IMR-90 (cell line): ENCODE measurements at regions not wholly inside any gene's neighbourhood (a gene's known extent, or its start where the extent isn't known, plus 50 kb on each side); places are given as distances from the start of the nearest gene placed in this dataset.
A peak's percentile ranks its signal among the peaks of the same experiment; 100 is the strongest.

Source experiments
- ATAC-seq: fragments of 200-7000 bp; cut with Tn5 transposase; 2 replicates; pipeline ENCODE4 v1.9.1; 2020; ENCODE audit warnings: low read depth, mild to moderate bottlenecking, moderate library complexity
- BruUV-seq: library from RNA; stranded (reverse); fragments of 400-500 nt; replicated peaks from 2 replicates; lab custom pipeline; 2021; lab: Mats Ljungman, UMichigan
- CTCF ChIA-PET: fragments of 300-600 bp; formaldehyde crosslinking; extraction: SDS; loops from one replicate; lab custom pipeline; 2021; ENCODE audit warnings: antibody characterized with exemption; lab: Yijun Ruan, JAX
- POLR2A ChIA-PET: fragments of 300-600 bp; sonication (Branson Sonifier 250); formaldehyde crosslinking; loops from one replicate; lab custom pipeline; 2022; ENCODE audit warnings: antibody characterized with exemption; ENCODE audit not compliant: unreplicated experiment; lab: Charles Lee
- DNase-seq: peaks from one replicate; pipeline ENCODE4 v3.0.0; 2013
- H2AFZ ChIP-seq: replicated peaks from 2 replicates; pipeline ENCODE3; 2013; ENCODE audit warnings: low read length, mild to moderate bottlenecking; ENCODE audit not compliant: poor library complexity
- H2AK5ac ChIP-seq: 2 replicates; pipeline ENCODE4 v1.6.1; 2013; ENCODE audit warnings: low read depth, low read length, inconsistent platforms
- H2AK9ac ChIP-seq: replicated peaks from 2 replicates; pipeline ENCODE3; 2013; ENCODE audit warnings: mild to moderate bottlenecking, low read depth, low read length, moderate library complexity; ENCODE audit not compliant: poor library complexity
- H2BK120ac ChIP-seq: 2 replicates; pipeline ENCODE4 v1.6.1; 2013; ENCODE audit warnings: low read depth, low read length, inconsistent platforms
- H2BK15ac ChIP-seq: 3 replicates; pipeline ENCODE4 v1.6.1; 2013; ENCODE audit warnings: low read depth, low read length, inconsistent platforms
- H2BK20ac ChIP-seq: 2 replicates; pipeline ENCODE4 v1.6.1; 2013; ENCODE audit warnings: low read depth, mild to moderate bottlenecking, inconsistent platforms, low read length, moderate library complexity
- H2BK5ac ChIP-seq: 2 replicates; pipeline ENCODE4 v1.6.1; 2013; ENCODE audit warnings: mild to moderate bottlenecking, low read depth, low read length, inconsistent platforms; ENCODE audit not compliant: poor library complexity, severe bottlenecking
- H3K14ac ChIP-seq: replicated peaks from 2 replicates; pipeline ENCODE4 v1.6.1; 2013; ENCODE audit warnings: low read depth, low read length, inconsistent platforms
- H3K18ac ChIP-seq: 2 replicates; pipeline ENCODE4 v1.6.1; 2013; ENCODE audit warnings: low read depth, low read length, control low read depth
- H3K23ac ChIP-seq: 2 replicates; pipeline ENCODE4 v1.6.1; 2013; ENCODE audit warnings: low read depth, low read length, inconsistent platforms
- H3K27ac ChIP-seq: 2 replicates; pipeline ENCODE4 v1.5.1; 2013; ENCODE audit warnings: mild to moderate bottlenecking, control low read depth, low read length; ENCODE audit not compliant: insufficient read depth
- H3K27me3 ChIP-seq: 2 replicates; pipeline ENCODE4 v1.6.1; 2013; ENCODE audit warnings: low read length; ENCODE audit not compliant: control insufficient read depth, insufficient read depth
- H3K36me3 ChIP-seq: 2 replicates; pipeline ENCODE4 v1.6.1; 2013; ENCODE audit warnings: low read length, mixed read lengths; ENCODE audit not compliant: control insufficient read depth, insufficient read depth
- H3K4ac ChIP-seq: 2 replicates; pipeline ENCODE4 v1.6.1; 2013; ENCODE audit warnings: low read depth, low read length, inconsistent platforms
- H3K4me1 ChIP-seq: 2 replicates; pipeline ENCODE4 v1.6.1; 2013; ENCODE audit warnings: low read length, mixed read lengths; ENCODE audit not compliant: control insufficient read depth, insufficient read depth
- H3K4me2 ChIP-seq: 2 replicates; pipeline ENCODE4 v1.6.1; 2013; ENCODE audit warnings: low read depth, mild to moderate bottlenecking, control low read depth, low read length, moderate library complexity
- H3K4me3 ChIP-seq: 2 replicates; pipeline ENCODE4 v1.5.1; 2013; ENCODE audit warnings: low read depth, mild to moderate bottlenecking, control low read depth, low read length, moderate library complexity; ENCODE audit not compliant: insufficient read depth
- H3K56ac ChIP-seq: 2 replicates; pipeline ENCODE4 v1.6.1; 2013; ENCODE audit warnings: low read length, inconsistent platforms; ENCODE audit not compliant: insufficient read depth; ENCODE audit errors: extremely low read depth
- H3K79me1 ChIP-seq, 2 experiments: 2 replicates each; pipeline ENCODE4 v1.6.1; 2013; ENCODE audit warnings: low read length in 2 of 2, inconsistent platforms in 1 of 2, low read depth in 1 of 2
- H3K9ac ChIP-seq: 2 replicates; pipeline ENCODE4 v1.6.1; 2013; ENCODE audit warnings: low read depth, low read length, control low read depth
- H3K9me1 ChIP-seq: 2 replicates; pipeline ENCODE4 v1.6.1; 2013; ENCODE audit warnings: low read length, inconsistent platforms; ENCODE audit not compliant: insufficient read depth
- H3K9me3 ChIP-seq: 2 replicates; pipeline ENCODE4 v1.6.1; 2013; ENCODE audit warnings: low read length; ENCODE audit not compliant: control insufficient read depth, insufficient read depth
- H4K20me1 ChIP-seq: 2 replicates; pipeline ENCODE4 v1.6.1; 2013; ENCODE audit warnings: low read length, inconsistent platforms; ENCODE audit not compliant: insufficient read depth
- H4K5ac ChIP-seq: 2 replicates; pipeline ENCODE4 v1.6.1; 2013; ENCODE audit warnings: mild to moderate bottlenecking, low read depth, low read length, control low read depth
- H4K8ac ChIP-seq, 2 experiments: 2 replicates each; pipeline ENCODE4 v1.6.1; 2013; ENCODE audit warnings: low read depth in 2 of 2, low read length in 2 of 2, control low read depth in 1 of 2, inconsistent platforms in 1 of 2
- H4K91ac ChIP-seq: 2 replicates; pipeline ENCODE4 v1.6.1; 2013; ENCODE audit warnings: low read depth, low read length, inconsistent platforms; ENCODE audit not compliant: insufficient read depth
- BHLHE40 ChIP-seq: fragments of 150-350 bp; IDR thresholded peaks from 2 replicates; pipeline ENCODE4 v1.6.1; 2016; ENCODE audit warnings: mild to moderate bottlenecking, low read depth, low read length
- CEBPB ChIP-seq: IDR thresholded peaks from 2 replicates; pipeline ENCODE4 v1.6.1; 2012; ENCODE audit warnings: low read depth, low read length, improper control_type of control experiment
- CHD1 ChIP-seq: IDR thresholded peaks from 2 replicates; pipeline ENCODE4 v1.6.1; 2012; ENCODE audit warnings: low read depth, low read length, improper control_type of control experiment
- CTCF ChIP-seq: conservative IDR thresholded peaks from 2 replicates; pipeline ENCODE4 v1.5.1; 2012; ENCODE audit warnings: mild to moderate bottlenecking, low read depth, low read length, improper control_type of control experiment
- ELK1 ChIP-seq: fragments of 150-350 bp; IDR thresholded peaks from 2 replicates; pipeline ENCODE4 v1.6.1; 2016; ENCODE audit warnings: low read depth, mild to moderate bottlenecking, low read length, moderate library complexity, borderline replicate concordance
- FOS ChIP-seq: fragments of 150-350 bp; IDR thresholded peaks from 2 replicates; pipeline ENCODE4 v1.6.1; 2016; ENCODE audit warnings: low read depth, low read length
- MAFK ChIP-seq: IDR thresholded peaks from 2 replicates; pipeline ENCODE4 v1.6.1; 2012; ENCODE audit warnings: low read depth, low read length, improper control_type of control experiment
- MAZ ChIP-seq: IDR thresholded peaks from 2 replicates; pipeline ENCODE4 v1.6.1; 2012; ENCODE audit warnings: low read depth, mild to moderate bottlenecking, low read length, improper control_type of control experiment, moderate library complexity, borderline replicate concordance
- MXI1 ChIP-seq: IDR thresholded peaks from 2 replicates; pipeline ENCODE4 v1.6.1; 2012; ENCODE audit warnings: low read depth, mild to moderate bottlenecking, low read length, moderate library complexity, borderline replicate concordance
- NFE2L2 ChIP-seq: fragments of 150-350 bp; IDR thresholded peaks from 2 replicates; pipeline ENCODE4 v1.6.1; 2016; ENCODE audit warnings: low read depth, mild to moderate bottlenecking, low read length
- POLR2A ChIP-seq: IDR thresholded peaks from 2 replicates; pipeline ENCODE4 v1.6.1; 2012; ENCODE audit warnings: mild to moderate bottlenecking, low read depth, low read length
- RAD21 ChIP-seq: IDR thresholded peaks from 2 replicates; pipeline ENCODE4 v1.6.1; 2012; ENCODE audit warnings: low read length, improper control_type of control experiment
- RCOR1 ChIP-seq: IDR thresholded peaks from 2 replicates; pipeline ENCODE4 v1.6.1; 2012; ENCODE audit warnings: mild to moderate bottlenecking, low read length, improper control_type of control experiment; ENCODE audit not compliant: insufficient replicate concordance
- RFX5 ChIP-seq: IDR thresholded peaks from 2 replicates; pipeline ENCODE4 v1.8.0; 2012; ENCODE audit warnings: low read depth, mild to moderate bottlenecking, low read length, moderate library complexity
- SMC3 ChIP-seq: fragments of 150-350 bp; IDR thresholded peaks from 2 replicates; pipeline ENCODE4 v1.6.1; 2016; ENCODE audit warnings: low read depth, mild to moderate bottlenecking, antibody characterized with exemption, low read length, moderate library complexity
- USF2 ChIP-seq: fragments of 150-350 bp; IDR thresholded peaks from 2 replicates; pipeline ENCODE4 v1.6.1; 2017; ENCODE audit warnings: mild to moderate bottlenecking, antibody characterized with exemption, low read length, low read depth
- WGBS, 2 experiments: methylation state at CpG; one replicate each; pipeline versions ENCODE4 v1.1.5 to v1.1.7; 2013; ENCODE audit warnings: missing lambda C conversion rate in 2 of 2; ENCODE audit not compliant: insufficient read length in 1 of 2; ENCODE audit errors: extremely low coverage in 2 of 2; 5-methylcytosine and 5-hydroxymethylcytosine counted together
- dilution Hi-C: fragments of 300-500 bp; cut with HindIII; formaldehyde crosslinking; loops from one replicate; pipeline ENCODE4 v1.14.3; 2018; ENCODE audit warnings: low sequenced_read_pairs; ENCODE audit not compliant: unreplicated experiment
- in situ Hi-C: fragments of 300-500 bp; cut with MboI; formaldehyde crosslinking; loops from 3 replicates; pipeline ENCODE4 v1.14.3; 2019; ENCODE audit warnings: low sequenced_read_pairs, inconsistent platforms, mixed read lengths
- intact Hi-C: fragments of 100-400 bp; cut with micrococcal nuclease; formaldehyde crosslinking; loops from 2 replicates; pipeline ENCODE4 v1.10.0; 2022

GRCh38 chr4:30825008-30825770 is 105.0 kb downstream of the PCDH7 start:
- no peak overlapping the region for H3K4me2 ChIP-seq
- no peak overlapping the region for H4K91ac ChIP-seq
- ChIA-PET CTCF (no interaction called here), POLR2A (no interaction called here)
- dilution Hi-C loops (no loop called here), intact Hi-C loops (no loop called here), in situ Hi-C loops (no loop called here)
- H3K56ac ChIP-seq, result no peak overlapping the region
- ATAC-seq (peak; percentile 33; the same call in 1 of the 2 replicates), DNase-seq (peak; percentile 30)
- H3K9me3 ChIP-seq, result no peaks in the 10 kb centered on the region
- WGBS, 2 experiments, result no CpG with 5 or more reads among the region's 1 CpG
- H2AK9ac ChIP-seq, result no peak overlapping the region
- H3K4me1 ChIP-seq, result no peaks in the 10 kb centered on the region
- H3K18ac ChIP-seq, result no peak overlapping the region
- no peak overlapping the region for H3K9ac ChIP-seq
- no peaks in the 10 kb centered on the region for H3K36me3 ChIP-seq
- no peak overlapping the region for H3K27ac ChIP-seq
- H2BK120ac ChIP-seq, result no peak overlapping the region
- H3K4ac ChIP-seq, result no peak overlapping the region
- H3K4me3 ChIP-seq, result no peak overlapping the region
- TF ChIP-seq RCOR1 (no peak), FOS (no peak), RFX5 (no peak), CTCF (no peak), MAZ (no peak), MAFK (no peak), CHD1 (no peak), MXI1 (no peak), NFE2L2 (no peak), ELK1 (no peak), CEBPB (no peak), BHLHE40 (no peak), SMC3 (no peak), USF2 (no peak), POLR2A (no peak), RAD21 (no peak)
- no peak overlapping the region for H4K8ac ChIP-seq
- no peak overlapping the region for H2BK20ac ChIP-seq
- no peak overlapping the region for H2AFZ ChIP-seq
- H3K23ac ChIP-seq, result no peak overlapping the region
- H3K14ac ChIP-seq, result no peak overlapping the region
- no peak overlapping the region for H4K5ac ChIP-seq
- BruUV-seq, result no TSS peak
- H2AK5ac ChIP-seq, result no peak overlapping the region
- H3K79me1 ChIP-seq, result peaks cover 0 to 2% of the 10 kb centered on the region in 2 experiments; a peak in 1 of 4 replicates
- no peak overlapping the region for H2BK5ac ChIP-seq
- no peaks in the 10 kb centered on the region for H3K27me3 ChIP-seq
- no peaks in the 10 kb centered on the region for H3K9me1 ChIP-seq
- no peak overlapping the region for H2BK15ac ChIP-seq
- H4K20me1 ChIP-seq, result no peaks in the 10 kb centered on the region
